Liver (tissue), 8 donors: ENCODE measurements at regions not wholly inside any gene's neighbourhood (a gene's known extent, or its start where the extent isn't known, plus 50 kb on each side); places are given as distances from the start of the nearest gene placed in this dataset.

Experiments used
- DNase-seq: peaks from one replicate; pipeline ENCODE4 v3.0.0-alpha.2; 2017; ENCODE audit warnings: low spot score
- H3K27ac ChIP-seq, 2 donors: one replicate each; pipeline ENCODE4 v1.7.0; 2013; ENCODE audit warnings: inconsistent platforms in 2 of 2, low read length in 2 of 2, control low read depth in 1 of 2, low read depth in 1 of 2, mild to moderate bottlenecking in 1 of 2
- H3K27me3 ChIP-seq, 4 donors: one replicate each; pipeline versions ENCODE4 v1.6.1 to v1.7.0; 2013; ENCODE audit warnings: low read length in 3 of 4, inconsistent platforms in 1 of 4, mild to moderate bottlenecking in 1 of 4, moderate library complexity in 1 of 4; ENCODE audit not compliant: control insufficient read depth in 4 of 4, insufficient read depth in 4 of 4
- H3K36me3 ChIP-seq, 4 donors: one replicate each; pipeline versions ENCODE4 v1.6.1 to v1.7.0; 2013; ENCODE audit warnings: low read length in 3 of 4, mild to moderate bottlenecking in 3 of 4, low read depth in 1 of 4, moderate library complexity in 1 of 4; ENCODE audit not compliant: control insufficient read depth in 4 of 4, insufficient read depth in 3 of 4
- H3K4me1 ChIP-seq, 4 donors: one replicate each; pipeline versions ENCODE4 v1.6.1 to v1.7.0; 2013; ENCODE audit warnings: low read length in 3 of 4, mild to moderate bottlenecking in 3 of 4, moderate library complexity in 1 of 4; ENCODE audit not compliant: control insufficient read depth in 4 of 4, insufficient read depth in 4 of 4
- H3K4me3 ChIP-seq, 3 donors: one replicate each; pipeline versions ENCODE4 v1.6.1 to v1.7.0; 2013; ENCODE audit warnings: low read length in 3 of 3, control low read depth in 1 of 3, low read depth in 1 of 3, mild to moderate bottlenecking in 1 of 3
- H3K9ac ChIP-seq, 2 donors: one replicate each; pipeline ENCODE4 v1.7.0; 2013; ENCODE audit warnings: low read length in 2 of 2, mild to moderate bottlenecking in 2 of 2, moderate library complexity in 2 of 2, control low read depth in 1 of 2, low read depth in 1 of 2
- H3K9me3 ChIP-seq, 4 donors: one replicate each; pipeline versions ENCODE4 v1.6.1 to v1.7.0; 2013; ENCODE audit warnings: low read length in 3 of 4; ENCODE audit not compliant: control insufficient read depth in 4 of 4
- EGR1 ChIP-seq, 2 donors: IDR thresholded peaks; 2 replicates each; pipeline ENCODE4 v1.6.1; 2016 to 2018; ENCODE audit warnings: antibody characterized with exemption in 2 of 2, low read depth in 2 of 2
- FOXA1 ChIP-seq: IDR thresholded peaks from 2 replicates; pipeline ENCODE4 v1.6.1; 2016; ENCODE audit warnings: antibody characterized with exemption
- FOXA2 ChIP-seq: IDR thresholded peaks from 2 replicates; pipeline ENCODE4 v1.6.1; 2016; ENCODE audit warnings: antibody characterized with exemption
- GABPA ChIP-seq, 2 donors: IDR thresholded peaks in 1 of 2; conservative IDR thresholded peaks in 1 of 2; 2 replicates each; pipeline ENCODE4 v1.6.1; 2016; ENCODE audit warnings: antibody characterized with exemption in 2 of 2, mild to moderate bottlenecking in 1 of 2, moderate library complexity in 1 of 2
- HNF4A ChIP-seq, 2 donors: conservative IDR thresholded peaks; 2 replicates each; pipeline ENCODE4 v1.6.1; 2016; ENCODE audit warnings: antibody characterized with exemption in 2 of 2, mild to moderate bottlenecking in 2 of 2
- HNF4G ChIP-seq: IDR thresholded peaks from 2 replicates; pipeline ENCODE4 v1.6.1; 2016; ENCODE audit warnings: antibody characterized with exemption
- JUND ChIP-seq, 2 donors: IDR thresholded peaks; 2 replicates each; pipeline ENCODE4 v1.6.1; 2016; ENCODE audit warnings: antibody characterized with exemption in 2 of 2
- MAX ChIP-seq: IDR thresholded peaks from 2 replicates; pipeline ENCODE4 v1.6.1; 2016; ENCODE audit warnings: antibody characterized with exemption
- NR2F2 ChIP-seq: IDR thresholded peaks from 2 replicates; pipeline ENCODE4 v1.6.1; 2016; ENCODE audit warnings: antibody characterized with exemption
- RAD21 ChIP-seq, 2 donors: IDR thresholded peaks; 2 replicates each; pipeline ENCODE4 v1.6.1; 2016; ENCODE audit warnings: antibody characterized with exemption in 2 of 2, mild to moderate bottlenecking in 2 of 2
- RXRA ChIP-seq, 2 donors: IDR thresholded peaks; 2 replicates each; pipeline ENCODE4 v1.6.1; 2017 to 2018; ENCODE audit warnings: antibody characterized with exemption in 2 of 2, mild to moderate bottlenecking in 1 of 2
- SP1 ChIP-seq: IDR thresholded peaks from 2 replicates; pipeline ENCODE4 v1.6.1; 2018; ENCODE audit warnings: antibody characterized with exemption, mild to moderate bottlenecking
- TAF1 ChIP-seq: conservative IDR thresholded peaks from 2 replicates; pipeline ENCODE4 v1.6.1; 2016; ENCODE audit warnings: antibody characterized with exemption, mild to moderate bottlenecking
- YY1 ChIP-seq: IDR thresholded peaks from 2 replicates; pipeline ENCODE4 v1.6.1; 2016; ENCODE audit warnings: antibody characterized with exemption, mild to moderate bottlenecking
- ZBTB33 ChIP-seq: IDR thresholded peaks from 2 replicates; pipeline ENCODE4 v1.6.1; 2016; ENCODE audit warnings: antibody characterized with exemption
- WGBS: extraction: QIAGEN DNeasy Blood & Tissue Kit; methylation state at CpG from one replicate; pipeline ENCODE4 v1.1.7; 2013; 5-methylcytosine and 5-hydroxymethylcytosine counted together
- TF ChIP-seq, protein P1 (sequence below): IDR thresholded peaks from 2 replicates; pipeline ENCODE4 v1.6.1; 2016; ENCODE audit warnings: antibody characterized with exemption, mild to moderate bottlenecking
- TF ChIP-seq, protein P2 (sequence below): IDR thresholded peaks from 2 replicates; pipeline ENCODE4 v1.6.1; 2016; ENCODE audit warnings: antibody characterized with exemption
- TF ChIP-seq, protein P3 (sequence below): fragments of 150-350 bp; IDR thresholded peaks from 2 replicates; pipeline ENCODE4 v1.5.1; 2017; ENCODE audit warnings: improper control_type of control experiment, low read depth, low read length; ENCODE audit not compliant: missing input control
- donor health status: healthy.
- donor health status: healthy.
- donor health status: healthy.
- donor health status: healthy.
- donor health status: healthy.

GRCh38 chr5:160979385-160979784 lies 127.4 kb upstream of the ATP10B start:
- DNase-seq, result no peak
- H3K4me3 ChIP-seq, result no peak overlapping the region
- H3K27ac ChIP-seq, result no peak overlapping the region
- H3K27me3 ChIP-seq, result no peaks in the 10 kb centered on the region
- no peak overlapping the region for H3K9ac ChIP-seq
- WGBS, result 64% methylated on average over 3 of the region's 3 CpGs
- no peaks in the 10 kb centered on the region for H3K36me3 ChIP-seq
- H3K9me3 ChIP-seq, result no peaks in the 10 kb centered on the region
- TF ChIP-seq MAX, result no peak
- TF ChIP-seq SP1, result no peak
- TF ChIP-seq TAF1, result no peak
- no peak for TF ChIP-seq RXRA (IDR thresholded peaks at IDR 0.05)
- no peak for TF ChIP-seq ZBTB33
- TF ChIP-seq FOXA1, result no peak
- TF ChIP-seq HNF4G, result no peak
- no peaks in the 10 kb centered on the region for H3K4me1 ChIP-seq

- Histone ChIP-seq H3K4me3 (no peak overlapping the region), H3K4me1 (no peaks in the 10 kb centered on the region), H3K9ac (no peak overlapping the region), H3K9me3 (no peaks in the 10 kb centered on the region), H3K27me3 (no peaks in the 10 kb centered on the region), H3K36me3 (no peaks in the 10 kb centered on the region), H3K27ac (no peak overlapping the region)
- TF ChIP-seq RAD21 (IDR thresholded peaks at IDR 0.05) (no peak), ZBTB33 (no peak), FOXA2 (no peak), FOXA1 (no peak), TAF1 (no peak), RXRA (IDR thresholded peaks at IDR 0.05) (no peak), SP1 (no peak), NR2F2 (no peak), HNF4G (no peak), MAX (no peak), YY1 (no peak), HNF4A (conservative IDR thresholded peaks at IDR 0.05) (no peak), JUND (IDR thresholded peaks at IDR 0.05) (no peak), EGR1 (IDR thresholded peaks at IDR 0.05; ENCODE audit: low read depth in 2 of 2) (no peak), GABPA (IDR thresholded peaks at IDR 0.05 in 1 of 2, conservative IDR thresholded peaks at IDR 0.05 in 1 of 2) (no peak)
- TF ChIP-seq, protein P1, sequence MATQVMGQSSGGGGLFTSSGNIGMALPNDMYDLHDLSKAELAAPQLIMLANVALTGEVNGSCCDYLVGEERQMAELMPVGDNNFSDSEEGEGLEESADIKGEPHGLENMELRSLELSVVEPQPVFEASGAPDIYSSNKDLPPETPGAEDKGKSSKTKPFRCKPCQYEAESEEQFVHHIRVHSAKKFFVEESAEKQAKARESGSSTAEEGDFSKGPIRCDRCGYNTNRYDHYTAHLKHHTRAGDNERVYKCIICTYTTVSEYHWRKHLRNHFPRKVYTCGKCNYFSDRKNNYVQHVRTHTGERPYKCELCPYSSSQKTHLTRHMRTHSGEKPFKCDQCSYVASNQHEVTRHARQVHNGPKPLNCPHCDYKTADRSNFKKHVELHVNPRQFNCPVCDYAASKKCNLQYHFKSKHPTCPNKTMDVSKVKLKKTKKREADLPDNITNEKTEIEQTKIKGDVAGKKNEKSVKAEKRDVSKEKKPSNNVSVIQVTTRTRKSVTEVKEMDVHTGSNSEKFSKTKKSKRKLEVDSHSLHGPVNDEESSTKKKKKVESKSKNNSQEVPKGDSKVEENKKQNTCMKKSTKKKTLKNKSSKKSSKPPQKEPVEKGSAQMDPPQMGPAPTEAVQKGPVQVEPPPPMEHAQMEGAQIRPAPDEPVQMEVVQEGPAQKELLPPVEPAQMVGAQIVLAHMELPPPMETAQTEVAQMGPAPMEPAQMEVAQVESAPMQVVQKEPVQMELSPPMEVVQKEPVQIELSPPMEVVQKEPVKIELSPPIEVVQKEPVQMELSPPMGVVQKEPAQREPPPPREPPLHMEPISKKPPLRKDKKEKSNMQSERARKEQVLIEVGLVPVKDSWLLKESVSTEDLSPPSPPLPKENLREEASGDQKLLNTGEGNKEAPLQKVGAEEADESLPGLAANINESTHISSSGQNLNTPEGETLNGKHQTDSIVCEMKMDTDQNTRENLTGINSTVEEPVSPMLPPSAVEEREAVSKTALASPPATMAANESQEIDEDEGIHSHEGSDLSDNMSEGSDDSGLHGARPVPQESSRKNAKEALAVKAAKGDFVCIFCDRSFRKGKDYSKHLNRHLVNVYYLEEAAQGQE, result no peak
- TF ChIP-seq, protein P2, sequence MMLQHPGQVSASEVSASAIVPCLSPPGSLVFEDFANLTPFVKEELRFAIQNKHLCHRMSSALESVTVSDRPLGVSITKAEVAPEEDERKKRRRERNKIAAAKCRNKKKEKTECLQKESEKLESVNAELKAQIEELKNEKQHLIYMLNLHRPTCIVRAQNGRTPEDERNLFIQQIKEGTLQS, result no peak
- TF ChIP-seq, protein P3, sequence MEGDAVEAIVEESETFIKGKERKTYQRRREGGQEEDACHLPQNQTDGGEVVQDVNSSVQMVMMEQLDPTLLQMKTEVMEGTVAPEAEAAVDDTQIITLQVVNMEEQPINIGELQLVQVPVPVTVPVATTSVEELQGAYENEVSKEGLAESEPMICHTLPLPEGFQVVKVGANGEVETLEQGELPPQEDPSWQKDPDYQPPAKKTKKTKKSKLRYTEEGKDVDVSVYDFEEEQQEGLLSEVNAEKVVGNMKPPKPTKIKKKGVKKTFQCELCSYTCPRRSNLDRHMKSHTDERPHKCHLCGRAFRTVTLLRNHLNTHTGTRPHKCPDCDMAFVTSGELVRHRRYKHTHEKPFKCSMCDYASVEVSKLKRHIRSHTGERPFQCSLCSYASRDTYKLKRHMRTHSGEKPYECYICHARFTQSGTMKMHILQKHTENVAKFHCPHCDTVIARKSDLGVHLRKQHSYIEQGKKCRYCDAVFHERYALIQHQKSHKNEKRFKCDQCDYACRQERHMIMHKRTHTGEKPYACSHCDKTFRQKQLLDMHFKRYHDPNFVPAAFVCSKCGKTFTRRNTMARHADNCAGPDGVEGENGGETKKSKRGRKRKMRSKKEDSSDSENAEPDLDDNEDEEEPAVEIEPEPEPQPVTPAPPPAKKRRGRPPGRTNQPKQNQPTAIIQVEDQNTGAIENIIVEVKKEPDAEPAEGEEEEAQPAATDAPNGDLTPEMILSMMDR, result no peak
- DNase-seq, result no peak
These were observed 126.9 kb upstream of the ATP10B start for GRCh38 chr5:160978944-160979343.
